ENCODE measurements at regions not wholly inside any gene's neighbourhood (a gene's known extent, or its start where the extent isn't known, plus 50 kb on each side); places are given as distances from the start of the nearest gene placed in this dataset.

GRCh38 chr1:235011599-235012435 lies 116.8 kb downstream of the TOMM20 start (continued):
- TF ChIP-seq ZNF362 (tag by site-specific recombination; IDR thresholded peaks at IDR 0.05) (no peak), ZNF350 (tag by site-specific recombination; IDR thresholded peaks at IDR 0.05) (no peak), ZNF530 (tag by site-specific recombination; IDR thresholded peaks at IDR 0.05; ENCODE audit: low read depth) (no peak), MEIS1 (CRISPR knock-in tag; IDR thresholded peaks at IDR 0.05; ENCODE audit: borderline replicate concordance) (no peak), ZNF747 (tag by site-specific recombination; IDR thresholded peaks at IDR 0.05) (no peak), KLF8 (tag by site-specific recombination; IDR thresholded peaks at IDR 0.05) (0 out of 2 replicates have a peak, but pooled peaks have one; percentile 48), ZNF169 (tag by site-specific recombination; IDR thresholded peaks at IDR 0.05) (peak; percentile 31; the same call in 1 of the 2 replicates), ZNF513 (tag by site-specific recombination; IDR thresholded peaks at IDR 0.05) (no peak), KLF16 (tag by site-specific recombination; IDR thresholded peaks at IDR 0.05) (no peak), ZNF248 (tag by site-specific recombination; IDR thresholded peaks at IDR 0.05) (no peak), IKZF3 (tag by site-specific recombination; IDR thresholded peaks at IDR 0.05) (no peak), ZNF221 (tag by site-specific recombination; IDR thresholded peaks at IDR 0.05; ENCODE audit: borderline replicate concordance) (no peak), ZNF37A (tag by site-specific recombination; IDR thresholded peaks at IDR 0.05) (no peak), MYNN (tag by site-specific recombination; IDR thresholded peaks at IDR 0.05; ENCODE audit: borderline replicate concordance) (no peak), SETDB1 (IDR thresholded peaks at IDR 0.05; ENCODE audit: insufficient read length, low read length) (no peak), SALL2 (tag by site-specific recombination; IDR thresholded peaks at IDR 0.05; ENCODE audit: borderline replicate concordance) (no peak), ZEB2 (tag by site-specific recombination; IDR thresholded peaks at IDR 0.05) (peak; percentile 66; the same call in 1 of the 2 replicates), ZBTB48 (tag by site-specific recombination; IDR thresholded peaks at IDR 0.05) (0 out of 2 replicates have a peak, but pooled peaks have one; percentile 35), YY2 (tag by site-specific recombination; IDR thresholded peaks at IDR 0.05) (peak; percentile 79), GLIS1 (tag by site-specific recombination; IDR thresholded peaks at IDR 0.05) (0 out of 2 replicates have a peak, but pooled peaks have one; percentile 16), ZNF416 (tag by site-specific recombination; IDR thresholded peaks at IDR 0.05) (no peak), ZNF639 (tag by site-specific recombination; IDR thresholded peaks at IDR 0.05) (peak; percentile 78)
- TF ChIP-seq, protein P1, sequence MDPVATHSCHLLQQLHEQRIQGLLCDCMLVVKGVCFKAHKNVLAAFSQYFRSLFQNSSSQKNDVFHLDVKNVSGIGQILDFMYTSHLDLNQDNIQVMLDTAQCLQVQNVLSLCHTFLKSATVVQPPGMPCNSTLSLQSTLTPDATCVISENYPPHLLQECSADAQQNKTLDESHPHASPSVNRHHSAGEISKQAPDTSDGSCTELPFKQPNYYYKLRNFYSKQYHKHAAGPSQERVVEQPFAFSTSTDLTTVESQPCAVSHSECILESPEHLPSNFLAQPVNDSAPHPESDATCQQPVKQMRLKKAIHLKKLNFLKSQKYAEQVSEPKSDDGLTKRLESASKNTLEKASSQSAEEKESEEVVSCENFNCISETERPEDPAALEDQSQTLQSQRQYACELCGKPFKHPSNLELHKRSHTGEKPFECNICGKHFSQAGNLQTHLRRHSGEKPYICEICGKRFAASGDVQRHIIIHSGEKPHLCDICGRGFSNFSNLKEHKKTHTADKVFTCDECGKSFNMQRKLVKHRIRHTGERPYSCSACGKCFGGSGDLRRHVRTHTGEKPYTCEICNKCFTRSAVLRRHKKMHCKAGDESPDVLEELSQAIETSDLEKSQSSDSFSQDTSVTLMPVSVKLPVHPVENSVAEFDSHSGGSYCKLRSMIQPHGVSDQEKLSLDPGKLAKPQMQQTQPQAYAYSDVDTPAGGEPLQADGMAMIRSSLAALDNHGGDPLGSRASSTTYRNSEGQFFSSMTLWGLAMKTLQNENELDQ (tag by site-specific recombination; IDR thresholded peaks at IDR 0.05; ENCODE audit: low read depth) = no peak
- TF ChIP-seq, protein P2, sequence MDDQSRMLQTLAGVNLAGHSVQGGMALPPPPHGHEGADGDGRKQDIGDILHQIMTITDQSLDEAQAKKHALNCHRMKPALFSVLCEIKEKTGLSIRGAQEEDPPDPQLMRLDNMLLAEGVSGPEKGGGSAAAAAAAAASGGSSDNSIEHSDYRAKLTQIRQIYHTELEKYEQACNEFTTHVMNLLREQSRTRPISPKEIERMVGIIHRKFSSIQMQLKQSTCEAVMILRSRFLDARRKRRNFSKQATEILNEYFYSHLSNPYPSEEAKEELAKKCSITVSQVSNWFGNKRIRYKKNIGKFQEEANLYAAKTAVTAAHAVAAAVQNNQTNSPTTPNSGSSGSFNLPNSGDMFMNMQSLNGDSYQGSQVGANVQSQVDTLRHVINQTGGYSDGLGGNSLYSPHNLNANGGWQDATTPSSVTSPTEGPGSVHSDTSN (CRISPR knock-in tag; IDR thresholded peaks at IDR 0.05) = 0 out of 2 replicates have a peak, but pooled peaks have one; percentile 4
- TF ChIP-seq, protein P3, sequence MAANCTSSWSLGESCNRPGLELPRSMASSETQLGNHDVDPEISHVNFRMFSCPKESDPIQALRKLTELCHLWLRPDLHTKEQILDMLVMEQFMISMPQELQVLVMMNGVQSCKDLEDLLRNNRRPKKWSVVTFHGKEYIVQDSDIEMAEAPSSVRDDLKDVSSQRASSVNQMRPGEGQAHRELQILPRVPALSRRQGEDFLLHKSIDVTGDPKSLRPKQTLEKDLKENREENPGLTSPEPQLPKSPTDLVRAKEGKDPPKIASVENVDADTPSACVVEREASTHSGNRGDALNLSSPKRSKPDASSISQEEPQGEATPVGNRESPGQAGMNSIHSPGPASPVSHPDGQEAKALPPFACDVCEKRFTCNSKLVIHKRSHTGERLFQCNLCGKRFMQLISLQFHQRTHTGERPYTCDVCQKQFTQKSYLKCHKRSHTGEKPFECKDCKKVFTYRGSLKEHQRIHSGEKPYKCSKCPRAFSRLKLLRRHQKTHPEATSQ (tag by site-specific recombination; IDR thresholded peaks at IDR 0.05) = no peak
- TF ChIP-seq, protein P4, sequence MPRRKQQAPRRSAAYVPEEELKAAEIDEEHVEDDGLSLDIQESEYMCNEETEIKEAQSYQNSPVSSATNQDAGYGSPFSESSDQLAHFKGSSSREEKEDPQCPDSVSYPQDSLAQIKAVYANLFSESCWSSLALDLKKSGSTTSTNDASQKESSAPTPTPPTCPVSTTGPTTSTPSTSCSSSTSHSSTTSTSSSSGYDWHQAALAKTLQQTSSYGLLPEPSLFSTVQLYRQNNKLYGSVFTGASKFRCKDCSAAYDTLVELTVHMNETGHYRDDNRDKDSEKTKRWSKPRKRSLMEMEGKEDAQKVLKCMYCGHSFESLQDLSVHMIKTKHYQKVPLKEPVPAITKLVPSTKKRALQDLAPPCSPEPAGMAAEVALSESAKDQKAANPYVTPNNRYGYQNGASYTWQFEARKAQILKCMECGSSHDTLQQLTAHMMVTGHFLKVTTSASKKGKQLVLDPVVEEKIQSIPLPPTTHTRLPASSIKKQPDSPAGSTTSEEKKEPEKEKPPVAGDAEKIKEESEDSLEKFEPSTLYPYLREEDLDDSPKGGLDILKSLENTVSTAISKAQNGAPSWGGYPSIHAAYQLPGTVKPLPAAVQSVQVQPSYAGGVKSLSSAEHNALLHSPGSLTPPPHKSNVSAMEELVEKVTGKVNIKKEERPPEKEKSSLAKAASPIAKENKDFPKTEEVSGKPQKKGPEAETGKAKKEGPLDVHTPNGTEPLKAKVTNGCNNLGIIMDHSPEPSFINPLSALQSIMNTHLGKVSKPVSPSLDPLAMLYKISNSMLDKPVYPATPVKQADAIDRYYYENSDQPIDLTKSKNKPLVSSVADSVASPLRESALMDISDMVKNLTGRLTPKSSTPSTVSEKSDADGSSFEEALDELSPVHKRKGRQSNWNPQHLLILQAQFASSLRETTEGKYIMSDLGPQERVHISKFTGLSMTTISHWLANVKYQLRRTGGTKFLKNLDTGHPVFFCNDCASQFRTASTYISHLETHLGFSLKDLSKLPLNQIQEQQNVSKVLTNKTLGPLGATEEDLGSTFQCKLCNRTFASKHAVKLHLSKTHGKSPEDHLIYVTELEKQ (tag by site-specific recombination; IDR thresholded peaks at IDR 0.05; ENCODE audit: borderline replicate concordance) = no peak; the same call in 1 of the 2 replicates

Data from HEK293 (cell line).